Calu3 (cell line): ENCODE measurements at regions not wholly inside any gene's neighbourhood (a gene's known extent, or its start where the extent isn't known, plus 50 kb on each side); places are given as distances from the start of the nearest gene placed in this dataset.

ENCODE experiments used
- BruUV-seq: library from RNA; stranded (reverse); fragments of 400-500 nt; replicated peaks from 2 replicates; lab custom pipeline; 2021; lab: Mats Ljungman, UMichigan
- CTCF ChIA-PET: fragments of 300-600 bp; sonication (Branson Sonifier 250); formaldehyde crosslinking; loops from one replicate; lab custom pipeline; 2022; ENCODE audit warnings: antibody characterized with exemption; lab: Charles Lee
- DNase-seq: peaks from one replicate; pipeline ENCODE4 v3.0.0; 2022
- H3K27ac Mint-ChIP-seq: one replicate; pipeline ENCODE4 v1.8.0; 2022; ENCODE audit warnings: mixed read lengths; ENCODE audit not compliant: unreplicated experiment
- H3K27me3 Mint-ChIP-seq: one replicate; pipeline ENCODE4 v1.8.0; 2022; ENCODE audit warnings: mixed read lengths; ENCODE audit not compliant: unreplicated experiment
- H3K36me3 Mint-ChIP-seq: one replicate; pipeline ENCODE4 v1.8.0; 2022; ENCODE audit warnings: mild to moderate bottlenecking, moderate library complexity, mixed read lengths; ENCODE audit not compliant: insufficient read depth, unreplicated experiment
- H3K4me1 Mint-ChIP-seq: one replicate; pipeline ENCODE4 v1.8.0; 2022; ENCODE audit warnings: mild to moderate bottlenecking, low read depth, mixed read lengths; ENCODE audit not compliant: unreplicated experiment
- H3K4me3 Mint-ChIP-seq: one replicate; pipeline ENCODE4 v1.8.0; 2022; ENCODE audit warnings: mild to moderate bottlenecking, low read depth, moderate library complexity, mixed read lengths; ENCODE audit not compliant: unreplicated experiment
- H3K9me3 Mint-ChIP-seq: one replicate; pipeline ENCODE4 v1.8.0; 2022; ENCODE audit warnings: low read depth, mixed read lengths; ENCODE audit not compliant: unreplicated experiment
- intact Hi-C: fragments of 100-400 bp; cut with micrococcal nuclease; formaldehyde crosslinking; loops from one replicate; pipeline ENCODE4 v1.10.0; 2022; ENCODE audit not compliant: unreplicated experiment
- TF ChIP-seq, protein P1 (sequence below): fragments of 200-600 bp; IDR thresholded peaks from one replicate; pipeline ENCODE4 v1.8.0; 2022; ENCODE audit warnings: antibody characterized with exemption; ENCODE audit not compliant: unreplicated experiment

DNA sequence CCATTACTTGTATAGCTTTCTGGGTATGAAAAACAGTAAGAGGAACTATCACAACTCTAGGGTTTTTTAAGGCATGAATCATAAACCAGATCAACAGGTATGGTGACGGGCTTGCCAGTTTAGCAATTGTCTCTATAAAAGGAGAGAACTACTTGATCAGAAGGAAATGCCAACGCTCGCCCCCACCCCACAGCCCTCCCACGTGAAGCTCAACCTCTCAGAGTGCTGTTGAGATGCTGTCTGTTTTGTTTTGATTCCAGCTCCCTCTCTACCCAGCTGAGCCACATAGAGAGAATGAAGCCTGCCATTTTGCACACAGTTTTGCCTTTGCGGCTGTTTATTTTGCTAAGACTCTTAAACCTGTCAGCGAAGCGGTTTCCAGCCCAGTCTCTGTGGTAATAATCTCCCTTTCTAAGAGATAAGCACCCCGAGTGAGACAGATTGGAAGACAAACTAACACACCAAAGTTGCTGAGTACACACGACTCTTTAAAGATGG, 257.9 kb upstream of the ANKRD55 start:
- peak overlapping the region; percentile 81 for H3K27ac Mint-ChIP-seq
- H3K4me1 Mint-ChIP-seq = peaks cover 28% of the 10 kb centered on the region
- DNase-seq = peak; percentile 88
- peak overlapping the region; percentile 22 for H3K4me3 Mint-ChIP-seq
- H3K27me3 Mint-ChIP-seq = no peaks in the 10 kb centered on the region
- peaks cover 2% of the 10 kb centered on the region for H3K9me3 Mint-ChIP-seq
- BruUV-seq = no TSS peak
- CTCF ChIA-PET = interaction anchor here (0.7 to 1.1 kb wide), 6 partner anchors 24 to 220 kb away, joined by 3 to 4 read pairs (median 4); no protein-coding TSS in a partner anchor
- TF ChIP-seq, protein P1, sequence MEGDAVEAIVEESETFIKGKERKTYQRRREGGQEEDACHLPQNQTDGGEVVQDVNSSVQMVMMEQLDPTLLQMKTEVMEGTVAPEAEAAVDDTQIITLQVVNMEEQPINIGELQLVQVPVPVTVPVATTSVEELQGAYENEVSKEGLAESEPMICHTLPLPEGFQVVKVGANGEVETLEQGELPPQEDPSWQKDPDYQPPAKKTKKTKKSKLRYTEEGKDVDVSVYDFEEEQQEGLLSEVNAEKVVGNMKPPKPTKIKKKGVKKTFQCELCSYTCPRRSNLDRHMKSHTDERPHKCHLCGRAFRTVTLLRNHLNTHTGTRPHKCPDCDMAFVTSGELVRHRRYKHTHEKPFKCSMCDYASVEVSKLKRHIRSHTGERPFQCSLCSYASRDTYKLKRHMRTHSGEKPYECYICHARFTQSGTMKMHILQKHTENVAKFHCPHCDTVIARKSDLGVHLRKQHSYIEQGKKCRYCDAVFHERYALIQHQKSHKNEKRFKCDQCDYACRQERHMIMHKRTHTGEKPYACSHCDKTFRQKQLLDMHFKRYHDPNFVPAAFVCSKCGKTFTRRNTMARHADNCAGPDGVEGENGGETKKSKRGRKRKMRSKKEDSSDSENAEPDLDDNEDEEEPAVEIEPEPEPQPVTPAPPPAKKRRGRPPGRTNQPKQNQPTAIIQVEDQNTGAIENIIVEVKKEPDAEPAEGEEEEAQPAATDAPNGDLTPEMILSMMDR = no peak
- H3K36me3 Mint-ChIP-seq = peaks cover 14% of the 10 kb centered on the region
- intact Hi-C loops = loop anchor here (2.0 to 5.0 kb wide), 2 partner anchors 134 to 148 kb away; no protein-coding TSS in a partner anchor

DNA sequence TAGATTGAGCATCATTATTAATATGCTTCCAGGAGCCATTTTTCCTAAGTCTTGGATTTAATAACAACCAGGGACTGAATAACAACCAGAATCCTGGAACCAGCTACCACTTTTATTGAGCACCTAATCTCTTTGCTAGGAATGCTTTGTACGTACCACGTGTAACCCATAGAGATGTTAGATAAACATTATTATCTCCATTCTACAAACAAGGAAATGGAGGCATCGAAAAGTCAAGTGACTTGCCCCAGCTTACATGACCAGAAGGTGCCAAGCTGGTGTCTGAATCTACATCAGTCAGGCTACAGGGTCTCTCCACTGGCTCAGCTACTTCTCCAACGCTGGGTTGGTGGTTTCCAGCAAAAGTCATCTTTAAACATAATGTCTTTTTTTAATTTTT, 256.1 kb upstream of the ANKRD55 start:
- Mint-ChIP-seq H3K27ac (no peak overlapping the region), H3K4me1 (peaks cover 28% of the 10 kb centered on the region), H3K27me3 (no peaks in the 10 kb centered on the region), H3K9me3 (peaks cover 2% of the 10 kb centered on the region), H3K4me3 (no peak overlapping the region), H3K36me3 (peaks cover 14% of the 10 kb centered on the region)
- BruUV-seq = no TSS peak
- TF ChIP-seq, protein P1 = no peak
- intact Hi-C loops = no loop called here
- CTCF ChIA-PET = interaction anchor here (0.5 kb wide), 1 partner anchor 506 kb away, joined by 3 read pairs; no protein-coding TSS in a partner anchor
- no peak for DNase-seq

DNA sequence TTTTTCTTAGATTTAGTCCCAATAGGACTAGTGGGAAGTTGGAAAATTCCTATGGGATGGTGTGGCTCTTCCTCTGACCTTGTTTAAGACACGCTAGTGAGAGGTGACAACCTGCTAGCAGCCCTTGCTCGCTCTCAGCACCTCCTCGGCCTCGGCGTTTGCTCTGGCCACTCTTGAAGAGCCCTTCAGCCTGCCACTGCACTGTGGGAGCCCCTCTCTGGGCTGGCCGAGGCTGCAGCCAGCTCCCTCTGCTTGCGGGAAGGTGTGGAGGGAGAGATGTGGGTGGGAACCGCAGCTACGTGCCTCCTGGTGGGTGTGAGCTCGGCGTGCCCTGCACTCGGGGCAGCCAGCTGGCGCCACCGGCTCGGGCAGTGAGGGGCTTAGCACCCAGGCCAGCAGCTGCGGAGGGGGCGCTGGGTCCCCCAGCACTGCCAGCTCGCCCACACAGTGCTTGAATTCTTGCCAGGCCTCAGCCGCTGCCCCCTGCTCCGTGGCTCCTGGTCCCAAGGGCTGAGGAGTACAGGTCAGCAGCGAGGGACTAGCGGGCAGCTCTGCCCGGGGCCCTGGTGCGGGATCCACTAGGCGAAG, 254.5 kb upstream of the ANKRD55 start:
- peaks cover 2% of the 10 kb centered on the region for H3K9me3 Mint-ChIP-seq
- no peak overlapping the region for H3K4me3 Mint-ChIP-seq
- H3K27ac Mint-ChIP-seq = no peak overlapping the region
- no peak for DNase-seq
- no peaks in the 10 kb centered on the region for H3K27me3 Mint-ChIP-seq
- CTCF ChIA-PET = no interaction called here
- no TSS peak for BruUV-seq
- intact Hi-C loops = no loop called here
- H3K36me3 Mint-ChIP-seq = peaks cover 14% of the 10 kb centered on the region
- TF ChIP-seq, protein P1 = no peak
- H3K4me1 Mint-ChIP-seq = peaks cover 28% of the 10 kb centered on the region

DNA sequence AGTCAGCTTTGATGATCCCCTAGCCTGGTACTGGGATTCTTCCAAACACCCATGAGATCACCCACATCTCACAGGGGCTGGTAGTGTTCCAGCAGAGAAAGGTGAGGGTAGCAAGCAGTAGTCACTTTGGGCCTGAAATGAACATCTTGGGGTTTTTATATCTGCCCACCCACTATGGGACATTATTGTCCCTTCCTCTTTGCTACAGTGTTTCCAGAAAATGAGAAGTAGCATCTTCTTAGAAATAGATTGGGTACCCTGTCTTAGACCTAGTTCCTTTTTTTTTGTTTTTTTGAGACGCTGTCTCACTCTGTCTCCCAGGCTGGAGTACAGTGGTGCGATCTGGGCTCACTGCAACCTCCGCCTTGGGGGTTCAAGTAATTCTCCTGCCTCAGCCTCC, 249.2 kb upstream of the ANKRD55 start:
- Mint-ChIP-seq H3K36me3 (peaks cover 14% of the 10 kb centered on the region), H3K9me3 (peaks cover 2% of the 10 kb centered on the region), H3K4me3 (no peak overlapping the region), H3K4me1 (peaks cover 13% of the 10 kb centered on the region), H3K27me3 (no peaks in the 10 kb centered on the region), H3K27ac (peak overlapping the region; percentile 81)
- intact Hi-C loops = no loop called here
- no TSS peak for BruUV-seq
- DNase-seq = no peak
- CTCF ChIA-PET = no interaction called here
- TF ChIP-seq, protein P1 = no peak
